ENCODE measurements at regions not wholly inside any gene's neighbourhood (a gene's known extent, or its start where the extent isn't known, plus 50 kb on each side); places are given as distances from the start of the nearest gene placed in this dataset.

GRCh38 chr21:22827422-22827821 lies 1829.2 kb downstream of the NCAM2 start:
- no peak for TF ChIP-seq POLR2A (IDR thresholded peaks at IDR 0.05)
- TF ChIP-seq CTCF (IDR thresholded peaks at IDR 0.05): no peak
- intact Hi-C loops (cut with DNase I): no loop called here
- Histone ChIP-seq H3K4me1 (no peaks in the 10 kb centered on the region), H3K36me3 (no peaks in the 10 kb centered on the region), H3K4me3 (no peak overlapping the region), H3K27ac (no peak overlapping the region), H3K9me3 (peaks cover 0 to 24% (median 6%) of the 10 kb centered on the region in 12 donors), H3K27me3 (no peaks in the 10 kb centered on the region)
- DNase-seq (no peak), ATAC-seq (no peak)

GRCh38 chr21:22842875-22843274 lies 1844.7 kb downstream of the NCAM2 start:
- no peak overlapping the region for H3K4me3 ChIP-seq
- ATAC-seq (no peak), DNase-seq (no peak)
- TF ChIP-seq CTCF (IDR thresholded peaks at IDR 0.05) (no peak), POLR2A (IDR thresholded peaks at IDR 0.05) (no peak)
- no peaks in the 10 kb centered on the region for H3K27me3 ChIP-seq
- WGBS, 4 donors: 32 to 53% (median 50%) methylated on average over 3 of the region's 3 CpGs
- peaks cover 0 to 34% (median 15%) of the 10 kb centered on the region in 12 donors for H3K9me3 ChIP-seq
- no peaks in the 10 kb centered on the region for H3K36me3 ChIP-seq
- H3K4me1 ChIP-seq: no peaks in the 10 kb centered on the region
- intact Hi-C loops (cut with DNase I): no loop called here
- H3K27ac ChIP-seq: no peak overlapping the region

- intact Hi-C loops (cut with DNase I): no loop called here
- DNase-seq: no peak
- Histone ChIP-seq H3K36me3 (no peaks in the 10 kb centered on the region), H3K27me3 (no peaks in the 10 kb centered on the region), H3K9me3 (peaks cover 0 to 3% (median 0%) of the 10 kb centered on the region in 12 donors), H3K27ac (no peak overlapping the region), H3K4me1 (no peaks in the 10 kb centered on the region), H3K4me3 (no peak overlapping the region)
- ATAC-seq: no peak
- WGBS, 4 donors: 83 to 87% (median 84%) methylated on average over 1 of the region's 1 CpG
- TF ChIP-seq CTCF (IDR thresholded peaks at IDR 0.05) (no peak), POLR2A (IDR thresholded peaks at IDR 0.05) (no peak)
Observed at GRCh38 chr21:22855581-22855980, 1857.4 kb downstream of the NCAM2 start.

- ATAC-seq (no peak), DNase-seq (no peak)
- intact Hi-C loops (cut with DNase I): no loop called here
- no peaks in the 10 kb centered on the region for H3K9me3 ChIP-seq
- no peak overlapping the region for H3K27ac ChIP-seq
- no peaks in the 10 kb centered on the region for H3K27me3 ChIP-seq
- H3K36me3 ChIP-seq: no peaks in the 10 kb centered on the region
- no peak overlapping the region for H3K4me3 ChIP-seq
- WGBS, 4 donors: 78 to 85% (median 81%) methylated on average over 4 of the region's 4 CpGs
- no peaks in the 10 kb centered on the region for H3K4me1 ChIP-seq
- TF ChIP-seq CTCF (IDR thresholded peaks at IDR 0.05) (no peak), POLR2A (IDR thresholded peaks at IDR 0.05) (no peak)
Observed at GRCh38 chr21:22871692-22872091, 1873.5 kb downstream of the NCAM2 start.
